Ascending aorta (tissue), 2 donors: ENCODE measurements at regions not wholly inside any gene's neighbourhood (a gene's known extent, or its start where the extent isn't known, plus 50 kb on each side); places are given as distances from the start of the nearest gene placed in this dataset.

Source experiments
- DNase-seq, 2 donors: peaks; one replicate each; pipeline ENCODE4 v3.0.0-alpha.2; 2019; ENCODE audit warnings: low spot score in 2 of 2
- H3K27ac ChIP-seq, 2 donors: fragments of 200-600 bp; sonication (generic); one replicate each; pipeline ENCODE4 v1.5.1; 2016 to 2017; ENCODE audit warnings: mild to moderate bottlenecking in 1 of 2
- H3K27me3 ChIP-seq: fragments of 200-600 bp; sonication (generic); one replicate; pipeline ENCODE4 v1.5.1; 2017
- H3K36me3 ChIP-seq, 2 donors: fragments of 200-600 bp; sonication (generic); one replicate each; pipeline ENCODE4 v1.5.1; 2016
- H3K4me1 ChIP-seq, 2 donors: fragments of 200-600 bp; sonication (generic); one replicate each; pipeline ENCODE4 v1.5.1; 2016 to 2017; ENCODE audit warnings: mild to moderate bottlenecking in 1 of 2
- H3K4me3 ChIP-seq, 2 donors: fragments of 200-600 bp; sonication (generic); one replicate each; pipeline ENCODE4 v1.5.1; 2016 to 2017; ENCODE audit warnings: mild to moderate bottlenecking in 1 of 2
- H3K9me3 ChIP-seq, 2 donors: fragments of 200-600 bp; sonication (generic); one replicate each; pipeline ENCODE4 v1.5.1; 2016
- intact Hi-C: fragments of 100-400 bp; cut with DNase I; formaldehyde crosslinking; loops from one replicate; pipeline ENCODE4 v1.15.1; 2023
- TF ChIP-seq, protein P1 (sequence below), 3 experiments: fragments of 200-600 bp in 2 of 3; fragments of 450-650 bp in 1 of 3; sonication (generic) in 2 of 3; IDR thresholded peaks; one replicate each; pipeline ENCODE4 v1.5.1; 2016 to 2019; ENCODE audit warnings: antibody characterized with exemption in 3 of 3, mild to moderate bottlenecking in 1 of 3, moderate library complexity in 1 of 3

GRCh38 chr16:51710905-51711563 lies 560.0 kb upstream of the SALL1 start:
- intact Hi-C loops, result no loop called here
- no peaks in the 10 kb centered on the region for H3K9me3 ChIP-seq
- no peak overlapping the region for H3K4me3 ChIP-seq
- no peaks in the 10 kb centered on the region for H3K27me3 ChIP-seq
- H3K27ac ChIP-seq, result no peak overlapping the region
- no peaks in the 10 kb centered on the region for H3K36me3 ChIP-seq
- H3K4me1 ChIP-seq, result no peaks in the 10 kb centered on the region
- DNase-seq, result no peak
- TF ChIP-seq, protein P1, sequence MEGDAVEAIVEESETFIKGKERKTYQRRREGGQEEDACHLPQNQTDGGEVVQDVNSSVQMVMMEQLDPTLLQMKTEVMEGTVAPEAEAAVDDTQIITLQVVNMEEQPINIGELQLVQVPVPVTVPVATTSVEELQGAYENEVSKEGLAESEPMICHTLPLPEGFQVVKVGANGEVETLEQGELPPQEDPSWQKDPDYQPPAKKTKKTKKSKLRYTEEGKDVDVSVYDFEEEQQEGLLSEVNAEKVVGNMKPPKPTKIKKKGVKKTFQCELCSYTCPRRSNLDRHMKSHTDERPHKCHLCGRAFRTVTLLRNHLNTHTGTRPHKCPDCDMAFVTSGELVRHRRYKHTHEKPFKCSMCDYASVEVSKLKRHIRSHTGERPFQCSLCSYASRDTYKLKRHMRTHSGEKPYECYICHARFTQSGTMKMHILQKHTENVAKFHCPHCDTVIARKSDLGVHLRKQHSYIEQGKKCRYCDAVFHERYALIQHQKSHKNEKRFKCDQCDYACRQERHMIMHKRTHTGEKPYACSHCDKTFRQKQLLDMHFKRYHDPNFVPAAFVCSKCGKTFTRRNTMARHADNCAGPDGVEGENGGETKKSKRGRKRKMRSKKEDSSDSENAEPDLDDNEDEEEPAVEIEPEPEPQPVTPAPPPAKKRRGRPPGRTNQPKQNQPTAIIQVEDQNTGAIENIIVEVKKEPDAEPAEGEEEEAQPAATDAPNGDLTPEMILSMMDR (IDR thresholded peaks at IDR 0.05), result no peak

GRCh38 chr16:51710186-51710585 lies 559.1 kb upstream of the SALL1 start:
- no peak overlapping the region for H3K27ac ChIP-seq
- TF ChIP-seq, protein P1 (IDR thresholded peaks at IDR 0.05), result no peak
- intact Hi-C loops, result no loop called here
- H3K4me3 ChIP-seq, result no peak overlapping the region
- no peak for DNase-seq
- no peaks in the 10 kb centered on the region for H3K4me1 ChIP-seq
- H3K27me3 ChIP-seq, result no peaks in the 10 kb centered on the region
- H3K36me3 ChIP-seq, result no peaks in the 10 kb centered on the region
- H3K9me3 ChIP-seq, result no peaks in the 10 kb centered on the region

- Histone ChIP-seq H3K27me3 (no peaks in the 10 kb centered on the region), H3K4me1 (no peaks in the 10 kb centered on the region), H3K9me3 (no peaks in the 10 kb centered on the region), H3K36me3 (no peaks in the 10 kb centered on the region), H3K4me3 (no peak overlapping the region), H3K27ac (no peak overlapping the region)
- no peak for DNase-seq
- intact Hi-C loops, result no loop called here
- TF ChIP-seq, protein P1 (IDR thresholded peaks at IDR 0.05), result no peak
Observed at GRCh38 chr16:51708861-51709260, 557.8 kb upstream of the SALL1 start.

DNA sequence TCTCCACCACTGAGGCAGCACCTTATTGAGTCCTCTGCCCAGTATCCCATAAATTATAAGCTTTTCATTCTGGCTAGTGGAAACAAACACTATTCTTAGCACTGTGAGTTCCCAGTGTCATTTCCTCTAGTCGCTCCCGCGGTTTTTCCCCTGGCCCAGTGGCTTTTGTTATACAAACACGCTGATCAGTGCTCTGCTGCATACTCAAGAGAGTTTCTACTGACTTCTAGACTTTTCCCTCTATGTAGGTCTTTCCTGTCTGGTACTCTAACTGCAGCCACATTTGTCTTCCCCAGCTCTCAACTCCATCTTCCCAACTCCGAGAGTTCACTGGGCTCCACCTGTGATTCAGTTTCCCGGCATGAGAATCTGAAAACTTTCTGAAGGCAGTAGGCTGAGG lies 556.6 kb upstream of the SALL1 start:
- Histone ChIP-seq H3K9me3 (no peaks in the 10 kb centered on the region), H3K27me3 (no peaks in the 10 kb centered on the region), H3K27ac (no peak overlapping the region), H3K4me3 (no peak overlapping the region), H3K4me1 (no peaks in the 10 kb centered on the region), H3K36me3 (no peaks in the 10 kb centered on the region)
- no peak for DNase-seq
- intact Hi-C loops, result no loop called here
- TF ChIP-seq, protein P1 (IDR thresholded peaks at IDR 0.05), result no peak

GRCh38 chr16:51705142-51705541 lies 554.1 kb upstream of the SALL1 start:
- H3K4me1 ChIP-seq, result no peaks in the 10 kb centered on the region
- DNase-seq, result no peak
- H3K4me3 ChIP-seq, result no peak overlapping the region
- TF ChIP-seq, protein P1 (IDR thresholded peaks at IDR 0.05), result no peak
- no peaks in the 10 kb centered on the region for H3K36me3 ChIP-seq
- intact Hi-C loops, result no loop called here
- no peak overlapping the region for H3K27ac ChIP-seq
- H3K27me3 ChIP-seq, result no peaks in the 10 kb centered on the region
- no peaks in the 10 kb centered on the region for H3K9me3 ChIP-seq

GRCh38 chr16:51701025-51701424 lies 550.0 kb upstream of the SALL1 start:
- H3K36me3 ChIP-seq, result no peaks in the 10 kb centered on the region
- no peak overlapping the region for H3K27ac ChIP-seq
- no peaks in the 10 kb centered on the region for H3K4me1 ChIP-seq
- DNase-seq, result no peak
- TF ChIP-seq, protein P1 (IDR thresholded peaks at IDR 0.05), result no peak
- no peaks in the 10 kb centered on the region for H3K9me3 ChIP-seq
- H3K4me3 ChIP-seq, result no peak overlapping the region
- intact Hi-C loops, result no loop called here
- no peaks in the 10 kb centered on the region for H3K27me3 ChIP-seq
